Esophagus squamous epithelium (tissue), 4 donors: ENCODE measurements at regions not wholly inside any gene's neighbourhood (a gene's known extent, or its start where the extent isn't known, plus 50 kb on each side); places are given as distances from the start of the nearest gene placed in this dataset.

Source experiments
- POLR2A ChIP-seq, 4 donors: fragments of 450-650 bp; IDR thresholded peaks; one replicate each; pipeline ENCODE4 v1.6.1; 2017; ENCODE audit warnings: antibody characterized with exemption in 4 of 4, mild to moderate bottlenecking in 4 of 4, moderate library complexity in 3 of 4
- TF ChIP-seq, protein P1 (sequence below), 6 experiments: fragments of 450-650 bp in 4 of 6; fragments of 200-600 bp in 2 of 6; sonication (generic) in 2 of 6; IDR thresholded peaks; one replicate each; pipeline ENCODE4 v1.5.1; 2016 to 2019; ENCODE audit warnings: antibody characterized with exemption in 6 of 6, mild to moderate bottlenecking in 4 of 6, moderate library complexity in 4 of 6

GRCh38 chr6:11290027-11290426, 57.6 kb upstream of the NEDD9 start:
- TF ChIP-seq, protein P1, sequence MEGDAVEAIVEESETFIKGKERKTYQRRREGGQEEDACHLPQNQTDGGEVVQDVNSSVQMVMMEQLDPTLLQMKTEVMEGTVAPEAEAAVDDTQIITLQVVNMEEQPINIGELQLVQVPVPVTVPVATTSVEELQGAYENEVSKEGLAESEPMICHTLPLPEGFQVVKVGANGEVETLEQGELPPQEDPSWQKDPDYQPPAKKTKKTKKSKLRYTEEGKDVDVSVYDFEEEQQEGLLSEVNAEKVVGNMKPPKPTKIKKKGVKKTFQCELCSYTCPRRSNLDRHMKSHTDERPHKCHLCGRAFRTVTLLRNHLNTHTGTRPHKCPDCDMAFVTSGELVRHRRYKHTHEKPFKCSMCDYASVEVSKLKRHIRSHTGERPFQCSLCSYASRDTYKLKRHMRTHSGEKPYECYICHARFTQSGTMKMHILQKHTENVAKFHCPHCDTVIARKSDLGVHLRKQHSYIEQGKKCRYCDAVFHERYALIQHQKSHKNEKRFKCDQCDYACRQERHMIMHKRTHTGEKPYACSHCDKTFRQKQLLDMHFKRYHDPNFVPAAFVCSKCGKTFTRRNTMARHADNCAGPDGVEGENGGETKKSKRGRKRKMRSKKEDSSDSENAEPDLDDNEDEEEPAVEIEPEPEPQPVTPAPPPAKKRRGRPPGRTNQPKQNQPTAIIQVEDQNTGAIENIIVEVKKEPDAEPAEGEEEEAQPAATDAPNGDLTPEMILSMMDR (IDR thresholded peaks at IDR 0.05): no peak
- TF ChIP-seq POLR2A (IDR thresholded peaks at IDR 0.05): no peak
